ENCODE measurements at regions not wholly inside any gene's neighbourhood (a gene's known extent, or its start where the extent isn't known, plus 50 kb on each side); places are given as distances from the start of the nearest gene placed in this dataset.

DNA sequence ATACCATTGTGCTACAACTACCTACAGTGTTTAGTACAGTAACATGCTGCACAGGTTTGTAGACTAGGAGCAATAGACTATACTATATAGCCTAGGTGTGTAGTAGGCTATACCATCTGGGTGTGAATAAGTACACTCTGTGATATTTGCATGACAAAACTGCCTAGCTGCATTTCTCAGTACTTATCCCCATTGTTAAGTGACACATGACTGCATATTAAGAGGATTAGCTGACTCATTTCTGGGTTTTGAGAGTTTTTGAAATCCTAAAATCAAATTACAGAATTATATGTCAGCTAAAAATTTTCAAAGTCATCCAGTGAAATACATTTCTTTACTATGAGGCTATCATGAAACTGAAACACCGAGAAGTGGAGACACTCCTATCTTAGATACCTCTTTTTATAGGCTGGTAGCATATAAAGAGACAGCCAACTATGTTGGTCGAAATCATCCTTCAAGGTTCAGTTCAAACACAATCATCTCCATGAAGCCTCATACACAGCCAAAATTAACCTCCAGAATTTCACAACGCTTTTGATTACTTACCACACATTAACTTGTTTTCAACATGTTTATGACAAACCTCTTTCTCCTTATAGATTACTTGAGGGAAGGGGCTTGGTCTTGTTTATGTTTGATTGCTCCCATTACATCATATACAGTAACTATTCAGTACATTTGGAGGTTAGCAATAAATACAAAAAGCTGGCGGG lies 89.8 kb upstream of the ANK3 start:
- Histone ChIP-seq H3K9ac (ENCODE audit: insufficient read depth in 1 of 2, low read depth in 2 of 2, low read length in 2 of 2) (no peak overlapping the region), H3K4me3 (no peak overlapping the region), H3K27ac (ENCODE audit: extremely low read depth, low read depth, low read length) (no peak overlapping the region), H3K4me1 (replicated peaks in 1 of 2; ENCODE audit: control insufficient read depth in 2 of 2, insufficient read depth in 2 of 2, low read length in 2 of 2) (no peaks in the 10 kb centered on the region), H3K9me1 (ENCODE audit: control insufficient read depth, insufficient read depth, low read length) (no peaks in the 10 kb centered on the region), H3K36me3 (ENCODE audit: control insufficient read depth, insufficient read depth, low read length) (no peaks in the 10 kb centered on the region), H2AFZ (ENCODE audit: low read depth, low read length) (no peak overlapping the region), H4K20me1 (replicated peaks; ENCODE audit: control insufficient read depth, insufficient read depth, low read length) (no peaks in the 10 kb centered on the region), H3K27me3 (ENCODE audit: control insufficient read depth in 2 of 2, insufficient read depth in 2 of 2, low read length in 2 of 2) (no peaks in the 10 kb centered on the region), H3K9me3 (replicated peaks; ENCODE audit: control insufficient read depth, insufficient read depth, low read depth, low read length) (no peaks in the 10 kb centered on the region), H3K4me2 (ENCODE audit: insufficient read depth, low read length) (no peak overlapping the region), H3K79me2 (ENCODE audit: control insufficient read depth, insufficient read depth, low read length) (no peaks in the 10 kb centered on the region)
- ChIA-PET CTCF (ENCODE audit: low intra/inter-chr PET ratio) (no interaction called here), POLR2A (no interaction called here)
- TF ChIP-seq ZNF668 (CRISPR knock-in tag; IDR thresholded peaks at IDR 0.05), result no peak
- TF ChIP-seq ZNF644 (tag; IDR thresholded peaks at IDR 0.05; ENCODE audit: low read depth), result no peak
- TF ChIP-seq FOXA3 (CRISPR knock-in tag; conservative IDR thresholded peaks at IDR 0.05 in 1 of 2, IDR thresholded peaks at IDR 0.05 in 1 of 2), result no peak
- TF ChIP-seq MYNN (IDR thresholded peaks at IDR 0.05), result no peak
- no peak for TF ChIP-seq MYNN (CRISPR knock-in tag; IDR thresholded peaks at IDR 0.05)
- TF ChIP-seq ZNF316 (IDR thresholded peaks at IDR 0.05), result 0 out of 2 replicates have a peak, but pooled peaks have one; percentile 7
- FAIRE-seq (no peak), ATAC-seq (no peak), DNase-seq (ENCODE audit: extremely low read depth in 1 of 4, low spot score in 3 of 4) (no peak)
- in situ Hi-C loops (cut with MboI) (no loop called here), intact Hi-C loops (cut with micrococcal nuclease) (no loop called here)
- 0% methylated on average over 4 of the region's 4 CpGs for WGBS (ENCODE audit: insufficient coverage, low coverage, missing lambda C conversion rate)
- BruUV-seq (replicated peaks), result no TSS peak

DNA sequence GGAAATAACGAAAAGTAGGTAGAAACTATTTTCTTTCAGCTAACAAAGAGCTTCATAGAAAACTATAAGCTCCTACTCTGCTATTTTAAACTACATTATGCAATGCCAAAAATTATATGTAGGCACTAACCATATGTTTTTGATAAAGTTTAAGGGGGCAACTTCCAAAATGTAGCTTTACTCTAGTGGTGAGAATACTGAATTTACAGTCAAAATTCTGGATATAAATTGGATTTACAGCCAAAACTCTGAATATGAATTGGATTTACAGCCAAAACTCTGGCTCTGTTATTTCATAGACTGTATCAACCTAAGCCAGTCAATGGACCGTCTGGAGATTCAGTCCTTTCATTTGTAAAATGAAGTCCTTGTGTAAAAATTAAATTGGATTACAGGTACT lies 86.8 kb upstream of the ANK3 start:
- no peak overlapping the region for H3K27ac ChIP-seq (ENCODE audit: extremely low read depth, low read depth, low read length)
- CTCF ChIA-PET (ENCODE audit: low intra/inter-chr PET ratio), result no interaction called here
- DNase-seq (ENCODE audit: extremely low read depth in 1 of 4, low spot score in 3 of 4) (no peak), FAIRE-seq (no peak), ATAC-seq (no peak)
- POLR2A ChIA-PET, result no interaction called here
- H3K36me3 ChIP-seq (ENCODE audit: control insufficient read depth, insufficient read depth, low read length), result no peaks in the 10 kb centered on the region
- TF ChIP-seq ZNF316 (IDR thresholded peaks at IDR 0.05), result no peak
- no peak for TF ChIP-seq SIN3A (IDR thresholded peaks at IDR 0.05; ENCODE audit: borderline replicate concordance in 2 of 2, control insufficient read depth in 1 of 2, low read depth in 2 of 2, low read length in 2 of 2)
- TF ChIP-seq DLX4 (CRISPR knock-in tag; IDR thresholded peaks at IDR 0.05), result no peak
- no peak for TF ChIP-seq HLTF (IDR thresholded peaks at IDR 0.05)
- H4K20me1 ChIP-seq (replicated peaks; ENCODE audit: control insufficient read depth, insufficient read depth, low read length), result no peaks in the 10 kb centered on the region
- H3K9me3 ChIP-seq (replicated peaks; ENCODE audit: control insufficient read depth, insufficient read depth, low read depth, low read length), result no peaks in the 10 kb centered on the region
- no peak overlapping the region for H3K9ac ChIP-seq (ENCODE audit: insufficient read depth in 1 of 2, low read depth in 2 of 2, low read length in 2 of 2)
- H3K79me2 ChIP-seq (ENCODE audit: control insufficient read depth, insufficient read depth, low read length), result no peaks in the 10 kb centered on the region
- in situ Hi-C loops (cut with MboI) (no loop called here), intact Hi-C loops (cut with micrococcal nuclease) (no loop called here)
- BruUV-seq (replicated peaks), result no TSS peak
- no peak overlapping the region for H2AFZ ChIP-seq (ENCODE audit: low read depth, low read length)
- H3K4me2 ChIP-seq (ENCODE audit: insufficient read depth, low read length), result no peak overlapping the region
- WGBS (ENCODE audit: insufficient coverage, low coverage, missing lambda C conversion rate), result 2% methylated on average over 2 of the region's 2 CpGs
- H3K4me1 ChIP-seq (replicated peaks in 1 of 2; ENCODE audit: control insufficient read depth in 2 of 2, insufficient read depth in 2 of 2, low read length in 2 of 2), result no peaks in the 10 kb centered on the region
- no peaks in the 10 kb centered on the region for H3K9me1 ChIP-seq (ENCODE audit: control insufficient read depth, insufficient read depth, low read length)
- no peak overlapping the region for H3K4me3 ChIP-seq
- no peaks in the 10 kb centered on the region for H3K27me3 ChIP-seq (ENCODE audit: control insufficient read depth in 2 of 2, insufficient read depth in 2 of 2, low read length in 2 of 2)
